Endodermal cell (in vitro differentiated cells): ENCODE measurements at regions not wholly inside any gene's neighbourhood (a gene's known extent, or its start where the extent isn't known, plus 50 kb on each side); places are given as distances from the start of the nearest gene placed in this dataset.

ENCODE experiments used
- DNase-seq: peaks from one replicate; pipeline ENCODE4 v3.0.0-alpha.2; 2017
- H3K27ac ChIP-seq: 2 replicates; pipeline ENCODE4 v1.5.1; 2013; ENCODE audit warnings: mild to moderate bottlenecking, low read depth, low read length, moderate library complexity
- H3K27me3 ChIP-seq: 2 replicates; pipeline ENCODE4 v1.6.1; 2013; ENCODE audit warnings: mild to moderate bottlenecking, low read length, moderate library complexity; ENCODE audit not compliant: insufficient read depth, control insufficient read depth, poor library complexity, severe bottlenecking
- H3K36me3 ChIP-seq: 2 replicates; pipeline ENCODE4 v1.7.0; 2013; ENCODE audit warnings: mild to moderate bottlenecking, low read length, moderate library complexity; ENCODE audit not compliant: control insufficient read depth, insufficient read depth
- H3K4me1 ChIP-seq: one replicate; pipeline ENCODE4 v1.7.0; 2013; ENCODE audit warnings: low read length; ENCODE audit not compliant: control insufficient read depth, insufficient read depth
- H3K4me3 ChIP-seq: 2 replicates; pipeline ENCODE4 v1.5.1; 2013; ENCODE audit warnings: mild to moderate bottlenecking, low read length, moderate library complexity
- H3K9ac ChIP-seq: 2 replicates; pipeline ENCODE4 v1.6.1; 2013; ENCODE audit warnings: mild to moderate bottlenecking, low read length, moderate library complexity; ENCODE audit not compliant: poor library complexity, severe bottlenecking; ENCODE audit errors: extremely low read depth
- H3K9me3 ChIP-seq: 2 replicates; pipeline ENCODE4 v1.6.1; 2013; ENCODE audit warnings: mild to moderate bottlenecking, low read length, moderate library complexity; ENCODE audit not compliant: control insufficient read depth
- H3K27ac Mint-ChIP-seq: 2 replicates; pipeline ENCODE4 v1.8.0; 2020; ENCODE audit warnings: mixed read lengths
- H3K27me3 Mint-ChIP-seq: 2 replicates; pipeline ENCODE4 v1.8.0; 2021; ENCODE audit warnings: mild to moderate bottlenecking, mixed read lengths; ENCODE audit not compliant: insufficient read depth
- H3K36me3 Mint-ChIP-seq: 2 replicates; pipeline ENCODE4 v1.8.0; 2020; ENCODE audit warnings: low read depth, mixed read lengths
- H3K4me1 Mint-ChIP-seq: 2 replicates; pipeline ENCODE4 v1.8.0; 2020; ENCODE audit warnings: mixed read lengths
- H3K4me3 Mint-ChIP-seq: 2 replicates; pipeline ENCODE4 v1.8.0; 2020; ENCODE audit warnings: mild to moderate bottlenecking, moderate library complexity, mixed read lengths
- H3K9me3 Mint-ChIP-seq: 2 replicates; pipeline ENCODE4 v1.8.0; 2020; ENCODE audit warnings: mild to moderate bottlenecking, mixed read lengths
- WGBS, 2 experiments: methylation state at CpG; one replicate each; pipeline versions ENCODE4 v1.1.5 to v1.1.7; 2013; ENCODE audit warnings: missing lambda C conversion rate in 2 of 2, mixed read lengths in 1 of 2; ENCODE audit not compliant: insufficient coverage in 1 of 2, insufficient read length in 1 of 2; 5-methylcytosine and 5-hydroxymethylcytosine counted together
- TF ChIP-seq, protein P1 (sequence below): fragments of 200-600 bp; sonication (generic); conservative IDR thresholded peaks from 2 replicates; pipeline ENCODE4 v1.5.0; 2021; ENCODE audit warnings: antibody characterized with exemption, mild to moderate bottlenecking

DNA sequence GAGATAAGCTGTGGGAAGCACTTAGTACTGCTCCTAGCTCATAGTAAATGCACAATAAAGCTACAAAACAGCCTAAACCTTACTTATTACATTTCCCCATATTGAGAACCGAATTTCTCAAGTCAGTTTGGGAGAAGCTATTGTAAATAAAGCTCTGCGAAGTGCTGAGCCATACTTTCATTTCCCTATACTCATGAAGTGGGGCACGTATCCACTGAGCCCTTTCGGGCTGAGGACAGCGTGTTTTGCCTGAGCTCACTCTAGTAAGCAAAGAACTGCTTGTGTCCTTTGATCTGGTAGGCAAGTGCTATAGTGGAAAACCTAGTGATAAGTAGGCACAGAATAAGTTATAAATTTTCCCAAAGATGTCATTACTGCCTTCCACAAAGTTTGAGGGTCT is 165.0 kb downstream of the RSL24D1 start:
- Mint-ChIP-seq H3K36me3 (no peaks in the 10 kb centered on the region), H3K4me1 (peaks cover 9% of the 10 kb centered on the region), H3K9me3 (no peaks in the 10 kb centered on the region), H3K27ac (no peak overlapping the region), H3K27me3 (peaks cover 5% of the 10 kb centered on the region), H3K4me3 (no peak overlapping the region)
- Histone ChIP-seq H3K9ac (no peak overlapping the region), H3K9me3 (no peaks in the 10 kb centered on the region), H3K4me1 (no peaks in the 10 kb centered on the region), H3K27me3 (no peaks in the 10 kb centered on the region), H3K36me3 (no peaks in the 10 kb centered on the region), H3K27ac (no peak overlapping the region), H3K4me3 (no peak overlapping the region)
- no peak for DNase-seq
- TF ChIP-seq, protein P1, sequence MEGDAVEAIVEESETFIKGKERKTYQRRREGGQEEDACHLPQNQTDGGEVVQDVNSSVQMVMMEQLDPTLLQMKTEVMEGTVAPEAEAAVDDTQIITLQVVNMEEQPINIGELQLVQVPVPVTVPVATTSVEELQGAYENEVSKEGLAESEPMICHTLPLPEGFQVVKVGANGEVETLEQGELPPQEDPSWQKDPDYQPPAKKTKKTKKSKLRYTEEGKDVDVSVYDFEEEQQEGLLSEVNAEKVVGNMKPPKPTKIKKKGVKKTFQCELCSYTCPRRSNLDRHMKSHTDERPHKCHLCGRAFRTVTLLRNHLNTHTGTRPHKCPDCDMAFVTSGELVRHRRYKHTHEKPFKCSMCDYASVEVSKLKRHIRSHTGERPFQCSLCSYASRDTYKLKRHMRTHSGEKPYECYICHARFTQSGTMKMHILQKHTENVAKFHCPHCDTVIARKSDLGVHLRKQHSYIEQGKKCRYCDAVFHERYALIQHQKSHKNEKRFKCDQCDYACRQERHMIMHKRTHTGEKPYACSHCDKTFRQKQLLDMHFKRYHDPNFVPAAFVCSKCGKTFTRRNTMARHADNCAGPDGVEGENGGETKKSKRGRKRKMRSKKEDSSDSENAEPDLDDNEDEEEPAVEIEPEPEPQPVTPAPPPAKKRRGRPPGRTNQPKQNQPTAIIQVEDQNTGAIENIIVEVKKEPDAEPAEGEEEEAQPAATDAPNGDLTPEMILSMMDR: no peak
- 42 to 57% methylated on average over 2 to 5 of the region's 5 CpGs for WGBS, 2 experiments

DNA sequence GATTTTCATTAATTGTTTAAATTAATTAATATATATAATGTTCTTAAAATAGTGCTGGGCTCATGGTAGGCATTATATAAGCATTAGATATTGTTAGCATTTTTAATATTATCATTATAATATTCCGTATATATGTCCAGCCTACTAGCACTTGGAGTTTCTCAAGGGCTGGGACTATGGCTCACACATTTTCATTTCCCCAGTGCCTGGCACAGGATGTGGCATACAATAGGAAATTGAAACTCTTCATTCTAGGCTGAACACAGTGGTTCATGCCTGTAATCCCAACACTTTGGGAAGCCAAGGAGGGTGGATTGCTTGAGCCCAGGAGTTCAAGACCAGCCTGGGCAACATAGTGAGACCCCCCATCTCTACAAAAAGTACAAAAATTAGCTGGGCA is 170.4 kb downstream of the RSL24D1 start:
- Histone ChIP-seq H3K27me3 (no peaks in the 10 kb centered on the region), H3K27ac (no peak overlapping the region), H3K36me3 (no peaks in the 10 kb centered on the region), H3K4me1 (no peaks in the 10 kb centered on the region), H3K9ac (no peak overlapping the region), H3K9me3 (no peaks in the 10 kb centered on the region), H3K4me3 (no peak overlapping the region)
- Mint-ChIP-seq H3K9me3 (no peaks in the 10 kb centered on the region), H3K27ac (no peak overlapping the region), H3K27me3 (peaks cover 5% of the 10 kb centered on the region), H3K36me3 (no peaks in the 10 kb centered on the region), H3K4me3 (no peak overlapping the region), H3K4me1 (peaks cover 9% of the 10 kb centered on the region)
- 100% methylated on average over 1 of the region's 1 CpG; no CpG with 5 or more reads in 1 of the 2 experiments for WGBS, 2 experiments
- TF ChIP-seq, protein P1: no peak
- DNase-seq: no peak

DNA sequence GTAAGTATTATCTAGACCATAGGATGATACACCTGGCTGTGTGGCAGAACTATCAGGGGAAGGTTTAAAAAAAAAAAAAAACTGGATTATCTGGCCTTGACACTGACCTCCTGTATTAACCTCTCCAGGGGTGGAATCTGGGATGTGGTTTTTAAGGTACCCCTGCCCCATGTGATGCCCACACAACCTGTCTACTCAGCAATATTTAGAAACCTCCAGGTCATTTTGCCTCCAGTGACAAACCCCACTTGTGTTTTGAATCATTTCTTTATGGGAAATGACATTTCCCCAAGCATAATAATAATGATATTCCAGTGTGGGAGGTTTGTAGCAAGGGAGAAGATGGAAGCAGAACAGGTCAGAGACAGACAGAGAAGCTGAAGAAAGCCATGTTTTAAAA is 179.1 kb downstream of the RSL24D1 start:
- Mint-ChIP-seq H3K4me3 (no peak overlapping the region), H3K9me3 (no peaks in the 10 kb centered on the region), H3K27ac (no peak overlapping the region), H3K27me3 (peaks cover 2% of the 10 kb centered on the region), H3K4me1 (no peaks in the 10 kb centered on the region), H3K36me3 (no peaks in the 10 kb centered on the region)
- TF ChIP-seq, protein P1: no peak
- Histone ChIP-seq H3K4me3 (no peak overlapping the region), H3K9me3 (peaks cover 4% of the 10 kb centered on the region), H3K36me3 (no peaks in the 10 kb centered on the region), H3K4me1 (no peaks in the 10 kb centered on the region), H3K27ac (no peak overlapping the region), H3K27me3 (no peaks in the 10 kb centered on the region), H3K9ac (no peak overlapping the region)
- DNase-seq: no peak
